Choroid plexus epithelial cell (primary cell): ENCODE measurements at regions not wholly inside any gene's neighbourhood (a gene's known extent, or its start where the extent isn't known, plus 50 kb on each side); places are given as distances from the start of the nearest gene placed in this dataset.
"Not testable (repeated sequence)": the region's sequence is repeated elsewhere in the genome, so short reads cannot be mapped to it uniquely, and the experiment has no call there.

ENCODE experiments used
- DNase-seq: peaks from one replicate; pipeline ENCODE4 v3.0.0-alpha.2; 2010; ENCODE audit warnings: low read depth
- H3K4me3 ChIP-seq: 2 replicates; pipeline ENCODE4 v1.5.1; 2011; ENCODE audit warnings: low read depth, mild to moderate bottlenecking, control low read depth, low read length, moderate library complexity
- TF ChIP-seq, protein P1 (sequence below): conservative IDR thresholded peaks from 2 replicates; pipeline ENCODE4 v1.5.1; 2011; ENCODE audit warnings: low read depth, mild to moderate bottlenecking, control low read depth, inconsistent platforms, low read length, moderate library complexity

DNA sequence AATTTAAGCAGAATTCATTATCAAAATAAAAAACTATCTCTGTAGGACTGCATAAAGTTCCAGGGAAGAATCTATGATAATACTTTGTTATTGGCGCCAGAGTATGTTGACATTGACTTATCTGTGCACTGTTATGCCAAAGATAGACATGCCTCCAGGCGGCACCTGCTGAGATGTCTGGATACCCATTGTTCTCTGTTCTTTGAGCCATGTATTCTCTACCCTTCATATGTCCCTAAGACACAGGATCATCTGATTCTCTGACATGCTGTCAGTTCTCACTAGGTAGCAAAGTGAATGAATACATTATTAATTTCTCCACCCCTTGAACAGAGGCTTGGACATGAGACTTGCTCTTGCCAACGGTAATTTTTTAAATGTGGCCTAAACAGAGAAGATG is 517.8 kb upstream of the SLITRK5 start:
- H3K4me3 ChIP-seq, result no peak overlapping the region
- TF ChIP-seq, protein P1, sequence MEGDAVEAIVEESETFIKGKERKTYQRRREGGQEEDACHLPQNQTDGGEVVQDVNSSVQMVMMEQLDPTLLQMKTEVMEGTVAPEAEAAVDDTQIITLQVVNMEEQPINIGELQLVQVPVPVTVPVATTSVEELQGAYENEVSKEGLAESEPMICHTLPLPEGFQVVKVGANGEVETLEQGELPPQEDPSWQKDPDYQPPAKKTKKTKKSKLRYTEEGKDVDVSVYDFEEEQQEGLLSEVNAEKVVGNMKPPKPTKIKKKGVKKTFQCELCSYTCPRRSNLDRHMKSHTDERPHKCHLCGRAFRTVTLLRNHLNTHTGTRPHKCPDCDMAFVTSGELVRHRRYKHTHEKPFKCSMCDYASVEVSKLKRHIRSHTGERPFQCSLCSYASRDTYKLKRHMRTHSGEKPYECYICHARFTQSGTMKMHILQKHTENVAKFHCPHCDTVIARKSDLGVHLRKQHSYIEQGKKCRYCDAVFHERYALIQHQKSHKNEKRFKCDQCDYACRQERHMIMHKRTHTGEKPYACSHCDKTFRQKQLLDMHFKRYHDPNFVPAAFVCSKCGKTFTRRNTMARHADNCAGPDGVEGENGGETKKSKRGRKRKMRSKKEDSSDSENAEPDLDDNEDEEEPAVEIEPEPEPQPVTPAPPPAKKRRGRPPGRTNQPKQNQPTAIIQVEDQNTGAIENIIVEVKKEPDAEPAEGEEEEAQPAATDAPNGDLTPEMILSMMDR, result no peak
- DNase-seq, result no peak

DNA sequence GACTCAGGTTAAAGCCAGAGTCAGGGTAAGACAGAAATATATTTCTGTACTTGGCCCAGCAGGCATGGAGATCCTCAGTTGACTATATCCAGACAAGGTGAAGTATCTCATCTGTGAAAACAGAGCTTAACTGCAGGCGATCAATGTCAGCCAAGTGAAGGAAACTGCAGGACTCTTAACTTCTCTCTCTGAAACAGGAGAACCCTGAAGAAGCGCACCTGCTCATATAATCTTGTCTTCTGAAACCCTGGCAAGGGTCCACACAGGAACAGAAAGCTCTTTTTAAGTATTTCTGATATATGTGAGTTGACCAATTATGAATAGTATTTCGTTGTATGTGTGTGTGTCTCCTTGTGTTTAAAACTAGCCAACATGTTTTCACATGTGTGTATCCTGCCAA is 504.8 kb upstream of the SLITRK5 start:
- no peak overlapping the region for H3K4me3 ChIP-seq
- DNase-seq, result no peak
- TF ChIP-seq, protein P1, result no peak

DNA sequence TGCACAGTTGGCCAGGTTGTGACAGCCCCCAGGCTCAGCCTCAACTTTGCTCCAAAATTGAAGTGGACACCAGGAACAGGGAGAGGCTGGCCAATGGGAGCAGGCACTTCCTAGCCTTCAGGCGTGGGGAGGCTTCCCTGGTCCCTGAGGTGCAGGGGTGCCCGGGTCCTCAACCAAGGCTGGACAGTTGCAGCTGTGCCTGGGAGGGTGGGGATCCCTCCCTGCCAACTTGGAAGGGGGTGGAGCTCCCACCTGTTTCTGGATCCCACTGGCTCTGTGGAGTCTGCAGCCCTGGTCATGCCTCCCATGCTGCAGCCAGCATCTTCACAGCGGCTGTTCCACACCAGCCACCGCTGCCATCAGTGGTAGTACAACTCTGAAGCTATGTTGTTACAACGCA is 502.8 kb upstream of the SLITRK5 start:
- no peak overlapping the region for H3K4me3 ChIP-seq
- no peak for DNase-seq
- TF ChIP-seq, protein P1, result no peak

DNA sequence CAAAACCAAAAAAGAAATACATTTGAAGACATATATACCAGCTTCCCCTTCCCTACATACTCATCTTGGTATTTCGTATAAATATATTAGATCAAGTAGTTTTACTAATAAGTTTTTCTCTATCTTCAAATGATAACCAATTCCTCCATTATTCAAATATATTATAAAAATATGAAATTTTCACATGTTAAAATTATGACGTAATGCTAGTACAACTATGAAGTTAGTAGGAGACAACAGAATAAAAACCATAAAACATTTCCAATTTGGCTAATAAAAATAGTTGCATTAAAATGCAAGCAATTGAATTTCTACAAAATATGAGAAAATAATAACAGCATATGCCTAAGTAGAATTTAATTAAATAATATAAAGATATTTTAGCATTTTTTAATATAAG is 501.8 kb upstream of the SLITRK5 start:
- no peak overlapping the region for H3K4me3 ChIP-seq
- DNase-seq, result no peak
- TF ChIP-seq, protein P1, result no peak

DNA sequence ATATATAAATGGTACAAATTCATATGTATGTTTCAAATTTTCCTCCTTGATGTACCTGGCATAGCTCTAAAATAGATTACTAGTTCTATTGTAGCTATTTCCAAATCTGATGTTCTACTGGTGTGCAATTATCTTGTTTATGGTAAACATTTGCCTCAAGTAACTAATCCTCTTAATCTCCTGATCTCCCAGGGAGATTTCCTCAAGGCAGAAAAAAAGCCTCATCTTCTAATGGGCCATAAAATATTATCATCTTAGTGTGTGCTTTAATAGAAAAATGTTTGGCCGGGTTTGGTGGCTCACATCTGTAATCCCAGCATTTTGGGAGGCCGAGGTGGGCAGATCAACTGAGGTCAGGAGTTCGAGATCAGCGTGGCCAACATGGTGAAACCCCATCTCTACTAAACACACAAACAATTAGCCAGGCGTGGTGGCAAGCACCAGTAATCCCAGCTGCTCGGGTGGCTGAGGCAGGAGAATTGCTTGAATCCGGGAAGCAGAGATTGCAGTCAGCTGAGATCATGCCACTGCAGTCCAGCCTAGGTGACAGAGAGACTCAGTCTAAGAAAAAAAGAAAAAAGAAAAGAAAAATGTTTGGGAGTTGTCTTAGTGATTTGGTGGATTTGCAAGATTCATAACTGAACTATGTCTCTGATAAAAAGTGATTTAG is 498.9 kb upstream of the SLITRK5 start:
- DNase-seq, result peak; percentile 6
- TF ChIP-seq, protein P1, result no peak
- no peak overlapping the region for H3K4me3 ChIP-seq

DNA sequence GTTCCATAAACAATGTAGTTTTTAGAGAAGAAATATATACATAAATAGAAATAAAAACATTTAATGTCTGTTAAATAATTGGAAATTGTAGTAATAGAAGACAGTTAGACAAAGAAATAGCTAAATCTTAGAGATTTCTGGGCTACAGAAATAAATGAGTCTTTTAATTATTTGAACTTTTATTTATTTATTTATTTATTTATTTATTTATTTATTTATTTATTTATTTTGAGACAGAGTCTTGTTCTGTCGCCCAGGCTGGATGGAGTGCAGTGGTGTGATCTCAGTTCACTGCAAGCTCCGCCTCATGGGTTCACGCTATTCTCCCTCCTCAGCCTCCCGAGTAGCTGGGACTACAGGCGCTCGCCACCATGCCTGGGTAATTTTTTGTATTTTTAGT is 486.0 kb upstream of the SLITRK5 start:
- not testable (repeated sequence) for DNase-seq, H3K4me3 ChIP-seq

DNA sequence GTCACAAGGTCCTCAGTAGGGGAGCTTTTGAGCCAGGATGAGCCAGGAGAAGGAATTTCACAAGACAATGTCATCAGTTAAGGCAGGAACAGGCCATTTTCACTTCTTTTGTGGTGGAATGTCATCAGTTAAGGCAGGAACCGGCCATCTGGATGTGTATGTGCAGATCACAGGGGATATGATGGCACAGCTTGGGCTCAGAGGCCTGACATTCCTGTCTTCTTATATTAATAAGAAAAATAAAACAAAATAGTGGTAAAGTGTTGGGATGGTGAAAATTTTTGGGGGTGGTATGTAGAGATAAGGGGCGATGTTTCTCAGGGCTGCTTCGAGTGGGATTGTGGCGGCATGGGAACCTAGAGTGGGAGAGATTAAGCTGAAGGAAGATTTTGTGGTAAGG is 484.5 kb upstream of the SLITRK5 start:
- not testable (repeated sequence) for DNase-seq, H3K4me3 ChIP-seq

DNA sequence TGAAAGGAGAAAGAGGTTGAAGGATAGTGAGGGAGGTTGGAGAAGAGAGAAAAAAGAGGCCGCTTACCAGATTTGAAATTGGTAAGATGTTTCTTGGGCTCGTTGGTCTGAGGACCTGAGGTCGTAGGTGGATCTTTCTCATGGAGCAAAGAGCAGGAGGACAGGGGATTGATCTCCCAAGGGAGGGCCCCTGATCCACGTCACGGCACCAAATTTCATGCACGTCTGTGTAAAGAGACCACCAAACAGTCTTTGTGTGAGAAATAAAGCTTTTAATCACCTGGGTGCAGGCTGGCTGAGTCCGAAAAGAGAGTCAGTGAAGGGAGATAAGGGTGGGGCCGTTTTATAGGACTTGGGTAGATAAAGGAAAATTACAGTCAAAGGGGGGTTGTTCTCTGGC is 479.7 kb upstream of the SLITRK5 start:
- not testable (repeated sequence) for DNase-seq

DNA sequence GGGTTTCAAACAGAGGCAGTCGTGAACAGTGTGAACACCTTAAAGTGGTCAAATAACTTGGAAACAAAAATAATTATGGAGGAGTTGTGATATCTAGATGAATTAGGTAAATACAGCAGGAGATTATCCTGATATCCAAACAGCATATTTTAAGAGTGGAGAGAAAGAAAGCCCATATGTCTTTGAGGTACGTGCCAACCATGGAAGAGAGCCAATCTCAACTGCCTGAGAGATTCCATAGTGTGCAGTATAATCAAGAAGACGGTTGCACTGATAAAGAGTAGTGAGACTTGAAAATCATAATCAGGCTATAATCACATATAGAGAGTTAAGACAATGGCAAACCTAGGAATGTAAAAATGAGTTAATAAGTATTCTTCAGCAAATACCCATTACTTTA is 472.8 kb upstream of the SLITRK5 start:
- TF ChIP-seq, protein P1, result no peak
- peak; percentile 14 for DNase-seq

More for the DNA sequence above, 479.7 kb upstream of the SLITRK5 start:
- not testable (repeated sequence) for H3K4me3 ChIP-seq

More for the DNA sequence above, 472.8 kb upstream of the SLITRK5 start:
- H3K4me3 ChIP-seq, result no peak overlapping the region
